Hematopoietic multipotent progenitor cell treated with erythropoietin and hydrocortisone succinate and interleukin-3 and kit ligand, for 15 days (in vitro differentiated cells): ENCODE measurements at regions not wholly inside any gene's neighbourhood (a gene's known extent, or its start where the extent isn't known, plus 50 kb on each side); places are given as distances from the start of the nearest gene placed in this dataset.
A peak's percentile ranks its signal among the peaks of the same experiment; 100 is the strongest.

Source experiments
- DNase-seq: peaks from one replicate; pipeline ENCODE4 v3.0.0-alpha.2; 2015; ENCODE audit warnings: low spot score

- no peak for DNase-seq
Observed at GRCh38 chr12:97093187-97093683, 186.2 kb downstream of the NEDD1 start.

GRCh38 chr12:97097734-97098133, 190.7 kb downstream of the NEDD1 start:
- DNase-seq, result no peak

- no peak for DNase-seq
Observed at GRCh38 chr12:97109441-97109840, 202.4 kb downstream of the NEDD1 start.

- no peak for DNase-seq
Observed at GRCh38 chr12:97112136-97112535, 205.1 kb downstream of the NEDD1 start.

GRCh38 chr12:97118796-97119375, 211.8 kb downstream of the NEDD1 start:
- no peak for DNase-seq

- DNase-seq, result no peak
Observed at GRCh38 chr12:97127061-97127460, 220.0 kb downstream of the NEDD1 start.

GRCh38 chr12:97131220-97131981, 224.3 kb downstream of the NEDD1 start:
- DNase-seq, result no peak

GRCh38 chr12:97132270-97132669, 225.2 kb downstream of the NEDD1 start:
- no peak for DNase-seq

GRCh38 chr12:97134495-97134894, 227.4 kb downstream of the NEDD1 start:
- DNase-seq, result no peak

- DNase-seq, result no peak
Observed at GRCh38 chr12:97140355-97140754, 233.3 kb downstream of the NEDD1 start.

GRCh38 chr12:97142737-97143410, 235.8 kb downstream of the NEDD1 start:
- DNase-seq, result no peak

- peak; percentile 3 for DNase-seq
Observed at GRCh38 chr12:97148941-97149559, 242.0 kb downstream of the NEDD1 start.

- no peak for DNase-seq
Observed at GRCh38 chr12:97151481-97151880, 244.4 kb downstream of the NEDD1 start.

GRCh38 chr12:97159377-97159776, 252.3 kb downstream of the NEDD1 start:
- no peak for DNase-seq

- no peak for DNase-seq
Observed at GRCh38 chr12:97160277-97160676, 253.2 kb downstream of the NEDD1 start.

- no peak for DNase-seq
Observed at GRCh38 chr12:97162173-97162572, 255.1 kb downstream of the NEDD1 start.

- DNase-seq, result no peak
Observed at GRCh38 chr12:97164936-97165335, 257.9 kb downstream of the NEDD1 start.

GRCh38 chr12:97167598-97167997, 260.5 kb downstream of the NEDD1 start:
- no peak for DNase-seq

- no peak for DNase-seq
Observed at GRCh38 chr12:97168804-97169203, 261.7 kb downstream of the NEDD1 start.

- no peak for DNase-seq
Observed at GRCh38 chr12:97169889-97170567, 263.0 kb downstream of the NEDD1 start.

GRCh38 chr12:97173688-97174410, 266.8 kb downstream of the NEDD1 start:
- no peak for DNase-seq
